PC-9 (cell line): ENCODE measurements at regions not wholly inside any gene's neighbourhood (a gene's known extent, or its start where the extent isn't known, plus 50 kb on each side); places are given as distances from the start of the nearest gene placed in this dataset.

Experiments used
- BruUV-seq: library from RNA; stranded (reverse); fragments of 400-500 nt; replicated peaks from 2 replicates; lab custom pipeline; 2021; lab: Mats Ljungman, UMichigan
- CTCF ChIA-PET: fragments of 300-600 bp; sonication (Branson Sonifier 250); formaldehyde crosslinking; loops from one replicate; lab custom pipeline; 2022; ENCODE audit warnings: antibody characterized with exemption; lab: Charles Lee
- POLR2A ChIA-PET: fragments of 300-600 bp; sonication (Branson Sonifier 250); formaldehyde crosslinking; loops from one replicate; lab custom pipeline; 2022; ENCODE audit warnings: antibody characterized with exemption; ENCODE audit not compliant: unreplicated experiment; lab: Charles Lee
- DNase-seq, 2 experiments: peaks; one replicate each; pipeline versions ENCODE4 v3.0.0 to v3.0.0-alpha.2; 2015 to 2022; ENCODE audit warnings: mixed read lengths in 1 of 2
- H2AFZ ChIP-seq: fragments of 200-600 bp; sonication (generic); 2 replicates; pipeline ENCODE4 v1.8.1; 2017; ENCODE audit warnings: antibody characterized with exemption
- H3F3A ChIP-seq: fragments of 200-600 bp; sonication (generic); 2 replicates; pipeline ENCODE4 v1.8.1; 2017; ENCODE audit warnings: antibody characterized with exemption, mild to moderate bottlenecking, low read depth; ENCODE audit not compliant: insufficient read depth
- H3K27ac ChIP-seq: fragments of 200-600 bp; sonication (generic); 2 replicates; pipeline ENCODE4 v1.6.1; 2016; ENCODE audit warnings: mixed run types
- H3K27me3 ChIP-seq: fragments of 200-600 bp; sonication (generic); 2 replicates; pipeline ENCODE4 v1.6.1; 2016; ENCODE audit warnings: low read depth, mixed run types; ENCODE audit not compliant: insufficient read depth
- H3K36me3 ChIP-seq: fragments of 200-600 bp; sonication (generic); 2 replicates; pipeline ENCODE4 v1.6.1; 2016; ENCODE audit warnings: low read depth, mixed run types
- H3K4me1 ChIP-seq: fragments of 200-600 bp; sonication (generic); replicated peaks from 2 replicates; pipeline ENCODE4 v1.6.1; 2016; ENCODE audit warnings: mixed run types; ENCODE audit not compliant: insufficient read depth
- H3K4me2 ChIP-seq: fragments of 200-600 bp; sonication (generic); 2 replicates; pipeline ENCODE4 v1.6.1; 2017; ENCODE audit warnings: mixed run types
- H3K4me3 ChIP-seq: fragments of 200-600 bp; sonication (generic); 2 replicates; pipeline ENCODE4 v1.6.1; 2016; ENCODE audit warnings: mixed run types
- H3K79me2 ChIP-seq: fragments of 200-600 bp; sonication (generic); 2 replicates; pipeline ENCODE4 v1.6.1; 2017; ENCODE audit warnings: low read depth, mixed run types
- H3K9me2 ChIP-seq: fragments of 200-600 bp; sonication (generic); 2 replicates; pipeline ENCODE4 v1.8.1; 2017; ENCODE audit warnings: mild to moderate bottlenecking; ENCODE audit not compliant: insufficient read depth
- H3K9me3 ChIP-seq: fragments of 200-600 bp; sonication (generic); 2 replicates; pipeline ENCODE4 v1.8.1; 2016; ENCODE audit warnings: low read depth; ENCODE audit not compliant: insufficient read depth
- H4K20me1 ChIP-seq: fragments of 200-600 bp; sonication (generic); 2 replicates; pipeline ENCODE4 v1.8.1; 2017; ENCODE audit not compliant: insufficient read depth
- CTCF ChIP-seq: fragments of 200-600 bp; sonication (generic); conservative IDR thresholded peaks from 2 replicates; pipeline ENCODE4 v1.6.1; 2017; ENCODE audit warnings: mixed run types, antibody characterized with exemption, mild to moderate bottlenecking, moderate library complexity
- EZH2 ChIP-seq: fragments of 200-600 bp; sonication (generic); IDR thresholded peaks from 2 replicates; pipeline ENCODE4 v1.8.0; 2017; ENCODE audit warnings: antibody characterized with exemption, low read depth
- intact Hi-C: fragments of 100-400 bp; cut with micrococcal nuclease; formaldehyde crosslinking; loops from one replicate; pipeline ENCODE4 v1.10.0; 2022; ENCODE audit not compliant: unreplicated experiment

GRCh38 chr15:95948411-95948810 lies 382.1 kb upstream of the NR2F2 start:
- TF ChIP-seq EZH2 (no peak), CTCF (no peak)
- Histone ChIP-seq H4K20me1 (no peaks in the 10 kb centered on the region), H3K27me3 (no peaks in the 10 kb centered on the region), H3F3A (no peaks in the 10 kb centered on the region), H3K4me2 (no peak overlapping the region), H3K9me3 (no peaks in the 10 kb centered on the region), H3K4me3 (no peak overlapping the region), H3K36me3 (no peaks in the 10 kb centered on the region), H3K4me1 (no peaks in the 10 kb centered on the region), H2AFZ (no peak overlapping the region), H3K79me2 (no peaks in the 10 kb centered on the region), H3K9me2 (peaks cover 4% of the 10 kb centered on the region; the same call in 1 of the 2 replicates), H3K27ac (no peak overlapping the region)
- no peak for DNase-seq
- BruUV-seq: no TSS peak
- intact Hi-C loops: no loop called here
- ChIA-PET CTCF (no interaction called here), POLR2A (no interaction called here)

GRCh38 chr15:95953032-95953431 lies 377.5 kb upstream of the NR2F2 start:
- no peaks in the 10 kb centered on the region for H3F3A ChIP-seq
- H3K4me2 ChIP-seq: no peak overlapping the region
- TF ChIP-seq CTCF: no peak
- TF ChIP-seq EZH2: no peak
- no peaks in the 10 kb centered on the region for H3K9me3 ChIP-seq
- H3K27me3 ChIP-seq: no peaks in the 10 kb centered on the region
- DNase-seq: no peak
- POLR2A ChIA-PET: interaction anchor here (0.6 kb wide), 1 partner anchor 584 kb away, joined by 10 read pairs; no protein-coding TSS in a partner anchor
- BruUV-seq: no TSS peak
- no peaks in the 10 kb centered on the region for H4K20me1 ChIP-seq
- no peaks in the 10 kb centered on the region for H3K79me2 ChIP-seq
- H3K4me1 ChIP-seq: no peaks in the 10 kb centered on the region
- no peak overlapping the region for H2AFZ ChIP-seq
- no peaks in the 10 kb centered on the region for H3K36me3 ChIP-seq
- CTCF ChIA-PET: no interaction called here
- no peak overlapping the region for H3K27ac ChIP-seq
- H3K4me3 ChIP-seq: no peak overlapping the region
- intact Hi-C loops: no loop called here
- no peaks in the 10 kb centered on the region for H3K9me2 ChIP-seq

GRCh38 chr15:95957861-95958260 lies 372.6 kb upstream of the NR2F2 start:
- H3K36me3 ChIP-seq: no peaks in the 10 kb centered on the region
- ChIA-PET POLR2A (no interaction called here), CTCF (no interaction called here)
- BruUV-seq: no TSS peak
- H3F3A ChIP-seq: no peaks in the 10 kb centered on the region
- no peaks in the 10 kb centered on the region for H3K4me1 ChIP-seq
- H3K4me2 ChIP-seq: no peak overlapping the region
- DNase-seq: no peak
- no peak overlapping the region for H2AFZ ChIP-seq
- no peaks in the 10 kb centered on the region for H4K20me1 ChIP-seq
- no peaks in the 10 kb centered on the region for H3K9me2 ChIP-seq
- H3K27me3 ChIP-seq: no peaks in the 10 kb centered on the region
- TF ChIP-seq CTCF: no peak
- TF ChIP-seq EZH2: no peak
- H3K4me3 ChIP-seq: no peak overlapping the region
- intact Hi-C loops: no loop called here
- no peaks in the 10 kb centered on the region for H3K9me3 ChIP-seq
- no peaks in the 10 kb centered on the region for H3K79me2 ChIP-seq
- H3K27ac ChIP-seq: no peak overlapping the region
